ENCODE measurements at regions not wholly inside any gene's neighbourhood (a gene's known extent, or its start where the extent isn't known, plus 50 kb on each side); places are given as distances from the start of the nearest gene placed in this dataset.

DNA sequence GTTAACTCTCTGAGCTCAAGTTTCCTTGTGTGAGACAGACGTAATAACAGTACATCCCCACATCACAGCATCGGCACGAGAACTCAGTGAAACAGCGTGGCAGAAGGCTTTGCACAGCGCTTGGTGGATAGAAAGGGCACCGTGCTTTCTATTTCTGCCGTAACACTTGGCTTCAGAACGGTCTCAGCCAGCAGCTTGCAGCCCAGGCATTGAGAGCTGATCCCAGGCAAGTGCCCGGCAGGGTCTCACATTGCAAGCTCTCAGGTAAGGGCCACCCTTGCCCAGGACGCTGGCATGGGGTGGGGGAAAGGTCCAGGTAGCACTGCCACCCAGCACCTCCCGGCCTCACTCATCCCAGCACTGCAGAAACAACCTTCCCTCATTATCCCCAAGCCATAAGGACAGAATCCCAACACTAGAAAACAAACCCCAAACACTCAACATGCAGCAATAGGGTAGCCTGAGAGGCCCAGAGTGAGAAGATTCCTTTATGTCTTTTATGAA lies 70.5 kb upstream of the ITGA11 start:
- TF ChIP-seq, protein P1, sequence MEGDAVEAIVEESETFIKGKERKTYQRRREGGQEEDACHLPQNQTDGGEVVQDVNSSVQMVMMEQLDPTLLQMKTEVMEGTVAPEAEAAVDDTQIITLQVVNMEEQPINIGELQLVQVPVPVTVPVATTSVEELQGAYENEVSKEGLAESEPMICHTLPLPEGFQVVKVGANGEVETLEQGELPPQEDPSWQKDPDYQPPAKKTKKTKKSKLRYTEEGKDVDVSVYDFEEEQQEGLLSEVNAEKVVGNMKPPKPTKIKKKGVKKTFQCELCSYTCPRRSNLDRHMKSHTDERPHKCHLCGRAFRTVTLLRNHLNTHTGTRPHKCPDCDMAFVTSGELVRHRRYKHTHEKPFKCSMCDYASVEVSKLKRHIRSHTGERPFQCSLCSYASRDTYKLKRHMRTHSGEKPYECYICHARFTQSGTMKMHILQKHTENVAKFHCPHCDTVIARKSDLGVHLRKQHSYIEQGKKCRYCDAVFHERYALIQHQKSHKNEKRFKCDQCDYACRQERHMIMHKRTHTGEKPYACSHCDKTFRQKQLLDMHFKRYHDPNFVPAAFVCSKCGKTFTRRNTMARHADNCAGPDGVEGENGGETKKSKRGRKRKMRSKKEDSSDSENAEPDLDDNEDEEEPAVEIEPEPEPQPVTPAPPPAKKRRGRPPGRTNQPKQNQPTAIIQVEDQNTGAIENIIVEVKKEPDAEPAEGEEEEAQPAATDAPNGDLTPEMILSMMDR (IDR thresholded peaks at IDR 0.05; ENCODE audit: low read length), result no peak
- no peak for TF ChIP-seq EZH2 (optimal IDR thresholded peaks at IDR 0.05; ENCODE audit: low read depth, low read length)
